ENCODE measurements at regions not wholly inside any gene's neighbourhood (a gene's known extent, or its start where the extent isn't known, plus 50 kb on each side); places are given as distances from the start of the nearest gene placed in this dataset.
"Not testable (repeated sequence)": the region's sequence is repeated elsewhere in the genome, so short reads cannot be mapped to it uniquely, and the experiment has no call there.

DNA sequence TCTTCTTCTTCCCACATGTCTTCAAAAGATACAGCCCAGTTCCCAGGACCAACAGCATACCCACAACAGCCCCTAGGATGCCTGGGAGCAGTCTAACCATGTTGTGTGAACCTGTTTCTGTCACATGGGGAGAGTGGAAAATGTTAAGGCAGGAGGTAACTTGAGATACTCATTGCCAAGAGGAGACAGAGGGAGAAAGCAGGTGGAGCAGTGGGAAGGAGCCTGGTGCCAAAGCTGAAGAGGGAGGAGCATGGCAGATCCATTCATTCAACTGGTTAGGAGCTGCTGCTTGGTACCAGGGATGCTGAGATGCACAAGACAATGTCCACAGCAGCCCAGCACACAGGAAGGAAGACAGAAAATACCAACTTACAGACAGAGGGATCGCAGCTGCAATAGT, 149.8 kb upstream of the ETV3 start:
- no peak for DNase-seq

DNA sequence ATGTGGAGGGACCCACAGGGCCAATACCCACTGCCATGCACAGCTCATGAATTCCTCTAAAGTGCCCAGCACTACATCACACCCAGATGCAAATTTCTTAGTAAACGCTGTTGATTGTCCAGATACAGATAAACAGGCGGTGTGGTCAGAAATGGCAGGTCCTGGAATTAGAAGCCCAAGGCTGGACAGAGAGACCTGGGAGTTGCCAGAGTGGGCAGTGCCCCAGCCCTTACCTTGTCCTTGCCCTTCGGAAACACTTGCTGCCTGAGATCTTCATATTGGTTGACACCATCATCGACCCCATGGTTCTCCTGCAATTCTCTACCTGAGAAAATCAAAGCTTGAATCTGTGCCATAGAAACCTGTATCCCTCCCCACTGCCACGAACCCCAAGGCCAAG, 149.3 kb upstream of the ETV3 start:
- DNase-seq, result no peak

DNA sequence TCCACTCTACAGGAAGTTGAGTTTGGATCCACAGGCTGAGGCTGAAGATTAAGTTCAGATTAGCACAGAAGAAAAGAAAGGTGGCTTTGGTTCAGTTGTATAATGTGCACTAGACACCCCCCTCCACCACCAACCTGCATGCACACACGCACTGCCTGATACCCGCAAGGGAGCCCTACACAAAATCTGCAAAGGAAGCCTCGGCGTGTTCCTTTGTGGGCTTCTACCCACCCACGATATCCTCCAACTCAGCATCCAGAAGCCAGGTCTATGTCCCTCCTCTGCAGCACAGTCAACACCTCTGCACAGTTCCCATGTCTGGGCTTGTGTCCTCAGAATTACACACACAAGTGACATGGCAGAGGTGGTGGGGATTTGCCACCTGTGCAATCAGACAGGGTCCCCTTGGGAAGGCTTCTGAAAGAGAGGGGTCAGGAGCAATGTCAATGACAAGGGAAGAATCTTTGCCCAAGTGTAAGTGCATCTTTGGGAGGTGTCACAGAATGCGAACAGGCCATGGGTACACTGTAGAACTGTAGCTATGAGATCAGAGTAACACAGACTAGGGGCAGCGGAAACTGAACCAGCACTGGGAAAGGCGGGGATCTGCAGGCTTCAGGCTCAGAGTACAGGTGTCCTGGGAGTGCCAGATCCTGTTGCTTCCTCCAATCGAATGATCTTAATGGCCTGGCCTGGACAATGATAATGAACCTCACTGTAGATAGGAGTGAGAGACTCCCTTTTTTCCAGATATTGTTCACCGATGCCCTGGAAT, 148.6 kb upstream of the ETV3 start:
- DNase-seq, result no peak

DNA sequence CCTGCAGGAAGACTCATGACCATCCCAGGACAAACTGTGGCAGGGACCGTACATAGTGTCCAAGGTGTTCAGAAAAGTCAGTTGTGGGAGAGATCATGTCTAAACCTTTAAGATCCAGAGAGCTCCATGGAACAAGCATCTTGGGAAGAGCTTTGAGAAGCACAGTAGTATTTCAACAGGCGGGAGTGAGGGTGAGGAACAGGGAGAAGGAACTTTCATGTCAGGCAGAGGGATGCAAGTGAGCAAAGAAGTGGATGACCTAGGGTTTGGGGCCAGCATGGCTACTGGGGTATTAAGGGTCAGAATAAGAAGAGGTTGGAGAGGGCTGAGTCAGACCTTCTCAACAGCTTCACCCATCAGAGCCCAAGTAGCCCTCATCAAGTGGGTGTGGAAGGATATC, 147.9 kb upstream of the ETV3 start:
- DNase-seq, result no peak

DNA sequence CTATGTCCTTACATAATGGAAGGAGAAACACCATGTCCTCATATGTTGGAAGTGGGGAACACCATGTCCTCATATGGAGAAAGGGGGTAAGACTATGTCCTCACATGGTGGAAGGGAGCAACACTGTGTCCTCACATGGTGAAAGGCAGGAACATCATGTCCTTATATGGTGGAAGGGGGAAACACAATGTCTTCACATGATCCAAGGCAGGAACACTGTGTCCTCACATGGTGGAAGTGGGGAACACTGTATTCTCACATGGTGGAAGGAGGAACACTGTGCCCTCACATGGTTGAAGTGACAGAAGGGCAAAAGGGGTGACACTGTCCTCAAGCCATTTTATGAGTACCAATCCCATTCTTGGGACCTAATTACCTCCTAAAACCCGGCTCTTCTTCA, 146.3 kb upstream of the ETV3 start:
- no peak for DNase-seq

DNA sequence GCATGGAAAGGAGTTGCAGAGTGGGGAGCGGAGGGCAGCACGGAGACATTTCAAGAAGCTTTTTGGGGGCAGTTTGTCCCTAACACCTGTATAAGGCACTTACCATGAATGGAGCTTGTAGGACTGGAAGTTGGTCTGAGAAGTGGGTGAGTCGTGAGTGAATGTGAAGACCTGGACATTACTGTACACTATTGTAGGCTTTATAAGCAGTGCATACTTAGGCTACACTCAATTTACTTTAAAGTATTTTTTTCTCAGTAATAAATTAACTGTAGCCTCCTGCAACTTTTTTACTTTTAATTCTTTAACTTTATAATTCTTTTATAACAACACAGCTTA, 141.6 kb upstream of the ETV3 start:
- DNase-seq, result no peak

DNA sequence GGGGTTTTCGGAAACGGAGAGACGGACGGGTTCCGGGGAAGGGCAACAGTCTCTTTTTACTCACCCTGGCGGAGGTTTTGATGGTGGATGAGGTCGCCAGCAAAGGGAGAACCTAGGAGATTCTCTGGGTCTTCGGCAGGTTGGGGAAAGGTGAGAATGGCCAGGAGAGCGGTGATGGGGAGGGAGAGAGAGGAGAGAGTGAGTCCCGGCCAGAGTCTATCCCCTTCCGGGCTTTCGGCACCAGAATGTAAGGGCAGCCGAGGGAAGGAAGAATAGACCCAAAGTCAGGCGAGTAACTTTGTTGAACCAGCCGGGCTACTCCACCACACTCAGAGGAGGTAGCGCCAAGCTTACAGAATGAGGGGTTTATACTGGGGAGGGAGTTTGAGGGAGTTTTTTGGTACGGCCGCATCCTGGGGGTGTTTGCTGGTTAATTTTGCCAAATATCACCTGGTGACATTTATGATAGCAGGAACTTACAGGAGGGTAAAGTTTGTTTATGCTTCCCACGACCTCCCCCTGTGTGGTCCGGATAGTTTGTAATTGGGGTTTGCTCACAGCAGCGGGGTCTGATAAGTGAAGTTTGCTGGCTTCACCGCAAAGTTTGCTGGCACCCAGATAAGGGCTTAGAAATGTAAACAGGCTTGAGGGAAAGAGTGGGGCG, 141.1 kb upstream of the ETV3 start:
- DNase-seq, result no peak

DNA sequence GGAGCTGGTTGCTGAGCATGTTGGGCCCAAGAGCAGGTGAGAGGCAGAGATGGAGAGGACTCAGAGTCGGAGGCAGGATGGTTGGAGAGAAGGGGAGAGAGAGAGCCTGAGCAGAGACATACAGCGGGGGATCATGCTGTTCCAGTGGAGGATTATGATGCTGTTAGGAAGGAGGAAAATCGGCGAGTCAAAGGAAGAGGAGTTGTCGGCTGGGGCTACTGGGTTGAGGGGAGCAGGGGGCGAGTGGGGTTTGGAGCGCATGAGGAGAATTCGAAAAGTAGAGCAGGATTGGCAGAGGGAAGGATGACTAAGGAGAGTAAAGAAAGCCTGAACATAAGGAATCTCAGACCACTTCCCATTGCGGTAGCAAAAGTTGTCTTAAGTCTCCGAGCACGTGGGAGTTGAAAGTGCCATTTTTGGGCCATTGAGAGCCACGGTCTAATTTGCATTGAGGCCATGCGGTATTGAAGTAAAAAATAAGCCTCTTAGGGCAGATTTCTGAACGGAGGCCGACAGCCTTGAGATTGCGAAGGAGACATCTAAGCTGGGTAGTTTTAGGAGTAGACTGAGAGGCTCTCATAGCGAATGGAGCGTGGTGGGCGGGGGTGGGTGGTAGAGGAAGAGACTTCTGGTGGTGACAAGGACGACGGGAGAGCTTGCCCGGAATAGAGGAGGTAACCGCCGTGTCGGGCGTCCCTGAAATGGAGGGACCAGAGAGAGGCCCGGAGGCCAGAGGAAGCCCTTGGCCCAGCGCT, 140.4 kb upstream of the ETV3 start:
- no peak for DNase-seq

DNA sequence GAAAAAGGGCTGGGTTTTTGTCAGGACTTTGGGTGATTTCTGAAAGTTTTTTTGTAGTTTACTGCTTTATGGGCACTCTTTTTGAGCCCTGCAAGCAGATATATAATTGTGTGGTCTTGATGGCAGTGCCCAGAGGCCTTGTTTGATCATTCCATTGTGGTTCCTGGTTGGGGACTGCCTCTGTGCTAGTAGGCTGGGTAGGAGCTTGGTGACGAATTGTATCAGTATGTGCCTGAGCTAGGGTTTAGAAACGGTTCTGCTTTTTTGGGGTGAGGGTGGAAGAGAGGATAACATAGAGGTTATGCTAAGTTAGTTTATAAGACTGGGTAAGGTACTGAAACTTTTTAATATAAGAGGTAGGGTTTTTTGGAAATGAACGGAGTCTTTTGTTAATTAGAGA, 139.7 kb upstream of the ETV3 start:
- DNase-seq, result no peak

DNA sequence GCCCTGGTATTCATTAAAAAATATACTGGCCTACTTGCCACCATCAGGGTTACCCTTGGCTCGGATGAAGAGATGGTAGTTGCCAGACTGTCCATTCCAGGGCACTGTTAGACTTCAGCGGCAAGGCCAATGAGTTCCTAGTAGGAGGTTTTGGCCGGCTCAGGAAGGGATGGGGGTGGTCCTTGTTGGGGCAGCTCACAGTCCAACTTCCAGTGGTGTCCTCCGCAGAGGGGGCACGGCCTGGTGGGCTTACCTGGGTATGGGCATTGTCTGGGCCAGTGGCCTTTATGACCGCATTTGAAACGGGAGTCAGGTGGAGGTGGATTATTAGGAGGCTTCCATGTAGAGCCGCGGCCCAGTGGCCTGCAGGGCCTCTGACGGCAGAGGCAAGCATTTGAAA, 139.1 kb upstream of the ETV3 start:
- DNase-seq, result no peak

DNA sequence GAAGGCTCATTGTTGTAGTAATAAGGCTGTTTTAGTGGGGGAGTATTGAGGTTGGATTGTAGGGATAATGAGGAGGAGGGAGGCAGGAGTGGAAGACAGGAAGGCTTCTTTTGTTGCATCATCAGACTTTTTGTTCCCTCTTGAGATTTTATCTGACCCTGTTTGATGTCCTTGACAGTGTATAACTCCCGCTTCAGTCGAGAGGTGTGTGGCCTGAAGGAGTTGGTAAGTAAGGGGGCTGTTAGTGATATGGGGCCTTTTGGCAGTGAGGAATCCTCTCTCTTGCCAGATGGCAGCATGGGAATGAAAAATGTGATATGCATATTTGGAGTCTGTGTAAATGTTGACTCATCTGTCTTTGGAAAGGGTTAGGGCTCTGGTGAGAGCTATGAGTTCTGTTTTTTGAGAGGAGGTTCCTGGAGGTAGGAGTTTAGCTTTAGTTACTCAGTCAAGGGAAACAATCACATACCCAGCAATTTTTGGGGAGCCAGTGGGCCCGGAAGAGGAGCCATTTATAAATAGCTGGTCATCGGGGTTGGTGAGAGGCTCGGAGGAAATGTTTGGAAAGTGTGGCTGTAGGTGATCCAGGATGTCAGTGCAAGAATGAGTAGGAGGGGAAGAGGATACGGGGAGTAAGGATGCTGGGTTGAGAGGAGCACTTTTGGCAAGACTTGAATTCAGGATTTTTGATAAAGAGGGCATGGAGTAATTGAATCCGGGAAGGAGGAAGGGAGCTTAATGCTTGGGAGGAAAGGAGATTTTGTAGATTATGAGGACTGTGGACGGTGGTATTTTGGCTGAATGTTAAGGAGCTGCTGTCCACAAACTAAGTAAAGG, 136.7 kb upstream of the ETV3 start:
- peak; percentile 71 for DNase-seq

DNA sequence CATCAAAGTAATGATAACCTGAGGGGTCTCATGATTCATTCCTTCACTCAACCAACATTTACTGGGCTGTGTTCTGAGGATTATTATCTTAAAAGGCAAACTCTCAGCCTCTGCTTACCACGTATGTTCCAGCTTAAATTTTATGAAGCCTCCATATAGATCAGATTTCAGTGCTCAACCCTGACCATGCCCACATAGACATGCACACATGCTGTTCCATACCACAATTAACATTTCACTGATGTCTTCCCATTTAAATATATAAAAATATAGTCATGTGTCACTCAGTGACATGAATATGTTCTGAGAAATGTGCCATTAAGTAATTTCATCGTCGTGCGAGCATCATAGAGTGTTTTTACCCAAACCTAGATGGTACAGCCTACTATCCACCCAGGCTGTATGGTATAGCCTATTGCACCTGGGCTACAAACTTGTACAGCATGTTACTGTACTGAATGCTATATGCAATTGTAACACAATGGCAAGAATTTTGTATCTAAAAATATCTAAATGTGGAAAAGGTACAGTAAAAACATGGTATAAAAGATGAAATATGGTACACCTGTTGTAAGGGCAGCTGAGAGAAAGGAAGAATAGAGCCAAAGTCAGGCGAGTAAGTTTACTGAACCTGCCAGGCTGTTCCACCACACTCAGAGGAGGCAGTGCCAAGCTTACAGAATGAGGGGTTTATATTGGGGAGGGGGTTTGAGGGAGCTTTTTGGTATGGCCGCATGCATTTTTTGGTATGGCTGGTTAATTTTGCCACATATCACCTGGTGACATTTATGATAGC, 134.7 kb upstream of the ETV3 start:
- DNase-seq, result no peak

DNA sequence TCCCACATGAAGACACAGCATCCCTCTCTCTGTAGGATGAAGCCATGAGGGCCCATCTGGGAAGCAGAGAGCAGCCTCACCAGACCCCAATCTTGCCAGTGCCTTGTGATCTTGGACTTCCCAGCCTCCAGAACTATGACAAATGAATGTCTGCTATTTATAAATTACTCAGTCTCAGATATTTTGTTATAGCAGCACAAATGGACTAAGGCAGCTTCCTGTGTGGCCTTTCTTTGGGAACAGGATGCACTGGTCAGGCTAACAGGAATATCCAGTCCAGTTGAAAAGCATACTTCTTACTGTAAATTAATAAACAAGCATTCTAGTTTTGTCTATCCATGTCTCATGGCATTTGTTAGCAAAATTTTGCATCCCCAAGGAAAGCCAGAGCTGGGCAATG, 134.1 kb upstream of the ETV3 start:
- DNase-seq, result no peak

DNA sequence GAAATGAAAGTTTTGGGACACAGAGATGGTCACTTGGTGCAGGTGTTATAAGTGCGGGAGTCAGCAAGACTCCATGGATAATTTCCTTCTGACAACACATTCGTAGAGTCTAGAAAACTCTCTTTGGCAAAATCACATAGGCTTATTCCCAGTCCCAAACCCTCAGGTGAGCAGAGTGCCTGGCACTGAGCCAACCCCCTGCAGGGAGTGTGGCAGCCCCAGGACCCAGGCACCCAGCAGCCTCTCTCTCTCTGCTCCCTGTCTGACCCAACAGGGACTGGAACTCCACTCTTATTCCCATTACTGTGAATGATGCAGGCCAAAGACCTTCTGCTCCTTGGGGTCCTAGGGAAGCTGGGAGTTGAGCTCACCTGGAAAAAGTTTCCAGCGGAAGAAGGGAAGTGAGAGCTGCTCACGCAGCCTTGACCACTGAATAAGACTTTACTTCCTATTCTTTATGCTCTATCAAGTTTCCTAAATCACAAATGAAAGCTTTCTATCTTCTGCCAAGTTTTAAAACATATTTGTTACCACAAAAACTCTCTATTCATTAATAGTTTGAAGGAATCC, 132.6 kb upstream of the ETV3 start:
- no peak for DNase-seq

DNA sequence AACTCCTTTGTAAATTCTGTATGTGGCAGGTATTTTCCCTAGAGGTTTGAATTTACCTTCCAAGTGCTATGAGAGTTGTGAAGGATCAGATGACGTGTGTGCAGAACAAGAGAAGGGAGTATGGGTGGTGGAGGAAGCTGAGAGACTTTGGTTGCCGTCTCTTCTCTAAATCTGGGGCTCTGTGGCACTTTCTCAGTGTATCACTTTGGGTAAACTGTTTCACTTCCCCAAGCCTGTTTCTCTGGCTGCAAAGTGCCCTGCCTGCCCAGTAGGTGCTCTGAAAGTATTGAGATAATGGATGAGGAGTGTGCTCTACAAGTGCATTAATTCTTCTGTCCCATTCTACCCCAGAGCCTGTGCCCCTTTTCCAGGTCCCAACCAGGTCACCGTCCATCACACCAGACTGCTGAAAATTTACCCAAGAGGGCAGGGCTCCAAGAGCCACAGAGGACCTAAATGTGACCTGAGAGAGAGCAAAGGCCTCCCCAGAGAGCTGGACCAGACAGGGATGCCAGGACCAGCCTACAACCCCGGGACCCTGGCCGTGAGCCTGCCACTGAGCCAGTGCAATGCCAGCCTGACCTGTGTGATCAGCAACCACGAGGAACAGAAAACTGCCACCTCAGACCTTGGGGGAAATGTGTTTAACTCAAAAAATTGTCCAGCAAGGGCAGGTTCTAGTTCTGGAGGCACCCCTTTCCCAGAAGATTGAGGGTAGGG, 131.6 kb upstream of the ETV3 start:
- DNase-seq, result no peak

DNA sequence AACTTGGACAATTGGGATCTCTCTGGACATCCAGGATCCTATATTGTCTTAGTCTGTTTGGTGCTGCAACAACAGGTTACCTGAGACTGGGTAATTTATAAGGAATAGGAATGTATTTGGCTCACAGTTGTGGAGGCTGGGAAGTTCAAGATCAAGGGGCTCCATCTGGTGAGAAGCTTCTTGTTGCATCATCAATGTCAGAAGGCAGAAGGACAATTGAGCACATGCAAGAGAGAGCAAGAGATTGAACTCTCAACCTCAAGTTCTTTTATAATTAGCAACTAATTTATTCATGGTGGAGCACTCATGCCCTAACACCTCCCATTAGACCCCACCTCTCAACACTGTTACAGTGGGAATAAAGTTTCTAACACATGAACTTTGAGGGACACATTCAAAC, 124.7 kb upstream of the ETV3 start:
- no peak for DNase-seq

DNA sequence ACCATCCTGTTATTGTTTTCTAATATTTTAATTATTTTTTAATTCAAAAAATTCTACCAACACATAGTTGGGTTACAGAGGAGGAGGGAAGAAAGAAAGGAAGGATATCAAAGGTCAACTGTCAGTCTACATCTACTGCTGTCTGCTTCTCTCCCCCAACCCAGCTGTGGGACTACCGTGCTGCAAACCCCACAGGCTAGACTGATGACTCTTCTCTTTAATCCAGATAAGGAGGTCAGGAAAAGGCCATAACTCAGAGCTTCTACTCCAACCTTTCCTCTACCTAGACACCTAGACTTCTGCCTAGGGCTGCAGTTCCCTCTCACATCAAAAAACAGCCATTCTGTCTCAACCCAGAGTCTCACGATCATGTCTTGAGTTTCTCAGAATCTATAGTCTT, 124.2 kb upstream of the ETV3 start:
- no peak for DNase-seq

DNA sequence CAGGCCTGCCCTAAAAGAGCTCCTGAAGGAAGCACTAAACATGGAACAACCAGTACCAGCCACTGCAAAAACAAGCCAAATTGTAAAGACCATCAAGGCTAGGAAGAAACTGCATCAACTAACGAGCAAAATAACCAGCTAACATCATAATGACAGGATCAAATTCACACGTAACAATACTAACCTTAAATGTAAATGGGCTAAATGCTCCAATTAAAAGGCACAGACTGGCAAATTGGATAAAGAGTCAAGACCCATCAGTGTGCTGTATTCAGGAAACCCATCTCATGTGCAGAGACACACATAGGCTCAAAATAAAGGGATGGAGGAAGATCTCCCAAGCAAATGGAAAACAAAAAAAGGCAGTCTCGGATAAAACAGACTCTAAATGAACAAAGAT, 117.7 kb upstream of the ETV3 start:
- DNase-seq, result not testable (repeated sequence)

DNA sequence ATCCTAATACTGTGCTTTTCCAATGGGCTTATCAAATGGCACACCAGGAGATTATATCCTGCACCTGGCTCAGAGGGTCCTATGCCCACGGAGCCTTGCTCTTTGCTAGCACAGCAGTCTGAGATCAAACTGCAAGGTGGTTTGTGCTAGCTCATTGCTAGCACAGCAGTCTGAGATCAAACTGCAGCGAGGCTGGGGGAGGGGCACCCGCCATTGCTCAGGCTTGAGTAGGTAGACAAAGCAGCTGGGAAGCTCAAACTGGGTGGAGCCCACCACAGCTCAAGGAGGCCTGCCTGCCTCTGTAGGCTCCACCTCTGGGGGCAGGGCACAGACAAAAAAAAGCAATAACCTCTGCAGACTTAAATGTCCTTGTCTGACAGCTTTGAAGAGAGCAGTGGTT, 116.0 kb upstream of the ETV3 start:
- not testable (repeated sequence) for DNase-seq

DNA sequence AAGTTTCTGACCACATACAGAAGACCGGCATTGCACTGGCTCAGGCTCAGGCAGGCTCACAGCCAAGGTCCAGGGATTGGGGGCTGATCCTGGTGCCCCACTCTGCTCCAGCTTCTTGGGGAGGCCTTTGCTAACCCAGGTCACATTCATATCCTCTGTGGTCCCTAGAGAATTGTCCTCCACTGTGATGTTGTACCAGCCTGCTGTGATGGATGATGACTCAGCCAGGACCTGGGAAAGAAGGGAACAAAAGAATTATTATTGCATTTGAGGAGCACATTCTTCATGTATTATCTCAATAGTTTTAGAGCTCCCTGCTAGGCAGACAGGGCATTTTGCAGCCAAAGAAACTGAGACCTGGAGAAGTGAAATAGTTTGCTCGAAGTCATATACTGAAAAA, 114.3 kb upstream of the ETV3 start:
- no peak for DNase-seq

DNA sequence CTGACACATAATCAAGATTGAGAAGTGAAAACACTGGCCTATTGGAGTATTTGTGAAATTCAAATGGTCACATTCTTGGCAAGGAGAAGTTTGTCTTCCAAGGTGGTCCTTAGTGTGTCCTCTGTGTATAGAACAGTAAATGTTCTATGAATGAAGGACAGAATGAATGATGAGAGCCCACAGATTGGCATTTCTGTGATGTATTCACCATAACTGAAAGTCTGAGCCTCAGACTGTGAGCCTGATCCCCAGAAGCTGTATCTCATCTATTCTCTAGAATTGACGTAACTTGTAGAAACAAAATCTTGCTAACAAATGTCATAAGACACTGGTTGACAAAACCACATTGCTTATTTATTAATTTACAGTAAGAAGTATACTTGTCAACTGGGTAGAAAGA, 111.5 kb upstream of the ETV3 start:
- no peak for DNase-seq
